ENCODE measurements at regions not wholly inside any gene's neighbourhood (a gene's known extent, or its start where the extent isn't known, plus 50 kb on each side); places are given as distances from the start of the nearest gene placed in this dataset.

DNA sequence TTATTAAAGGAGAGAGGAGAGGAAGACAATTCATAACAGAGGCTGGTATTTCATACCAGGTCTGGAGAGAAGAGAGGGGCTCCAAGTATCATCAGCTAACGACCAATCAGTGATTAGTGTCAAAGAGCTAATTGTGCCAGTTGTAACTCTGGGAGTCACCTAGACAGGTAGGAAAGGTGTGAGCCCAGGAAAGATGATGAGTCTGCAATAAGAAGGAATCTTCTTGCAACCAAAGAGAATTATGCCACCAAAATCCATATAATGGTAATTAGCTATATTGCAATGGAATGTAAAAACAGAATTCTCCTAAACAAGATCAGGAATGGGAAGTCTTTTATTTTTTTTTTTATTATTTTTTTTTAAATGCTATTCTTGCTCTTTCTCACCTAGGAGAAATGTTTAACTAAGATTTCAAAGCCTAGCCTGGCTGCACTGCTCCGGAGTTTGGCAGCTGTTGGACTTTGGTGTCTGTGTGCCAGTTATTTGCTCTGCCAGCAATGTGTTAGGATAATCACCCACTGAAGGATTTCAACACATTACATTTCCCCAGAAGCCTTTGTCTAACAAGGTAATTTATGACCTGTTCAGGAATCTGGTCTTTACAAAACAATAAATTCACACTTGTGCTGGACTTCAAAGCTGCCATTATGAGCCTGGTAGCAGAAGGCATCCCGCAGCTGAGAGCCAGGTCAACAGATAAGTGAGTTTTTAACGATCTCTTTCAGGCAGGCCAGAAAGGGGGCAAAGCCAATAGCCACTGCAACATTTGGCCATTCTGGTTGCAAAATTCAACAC is 89.4 kb downstream of the FOXB1 start (continued):
- TF ChIP-seq, protein P1, sequence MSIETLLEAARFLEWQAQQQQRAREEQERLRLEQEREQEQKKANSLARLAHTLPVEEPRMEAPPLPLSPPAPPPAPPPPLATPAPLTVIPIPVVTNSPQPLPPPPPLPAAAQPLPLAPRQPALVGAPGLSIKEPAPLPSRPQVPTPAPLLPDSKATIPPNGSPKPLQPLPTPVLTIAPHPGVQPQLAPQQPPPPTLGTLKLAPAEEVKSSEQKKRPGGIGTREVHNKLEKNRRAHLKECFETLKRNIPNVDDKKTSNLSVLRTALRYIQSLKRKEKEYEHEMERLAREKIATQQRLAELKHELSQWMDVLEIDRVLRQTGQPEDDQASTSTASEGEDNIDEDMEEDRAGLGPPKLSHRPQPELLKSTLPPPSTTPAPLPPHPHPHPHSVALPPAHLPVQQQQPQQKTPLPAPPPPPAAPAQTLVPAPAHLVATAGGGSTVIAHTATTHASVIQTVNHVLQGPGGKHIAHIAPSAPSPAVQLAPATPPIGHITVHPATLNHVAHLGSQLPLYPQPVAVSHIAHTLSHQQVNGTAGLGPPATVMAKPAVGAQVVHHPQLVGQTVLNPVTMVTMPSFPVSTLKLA (conservative IDR thresholded peaks at IDR 0.05), result no peak
- TF ChIP-seq, protein P2, sequence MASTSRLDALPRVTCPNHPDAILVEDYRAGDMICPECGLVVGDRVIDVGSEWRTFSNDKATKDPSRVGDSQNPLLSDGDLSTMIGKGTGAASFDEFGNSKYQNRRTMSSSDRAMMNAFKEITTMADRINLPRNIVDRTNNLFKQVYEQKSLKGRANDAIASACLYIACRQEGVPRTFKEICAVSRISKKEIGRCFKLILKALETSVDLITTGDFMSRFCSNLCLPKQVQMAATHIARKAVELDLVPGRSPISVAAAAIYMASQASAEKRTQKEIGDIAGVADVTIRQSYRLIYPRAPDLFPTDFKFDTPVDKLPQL (IDR thresholded peaks at IDR 0.05; ENCODE audit: extremely low read depth, insufficient read length), result no peak
- TF ChIP-seq, protein P3, sequence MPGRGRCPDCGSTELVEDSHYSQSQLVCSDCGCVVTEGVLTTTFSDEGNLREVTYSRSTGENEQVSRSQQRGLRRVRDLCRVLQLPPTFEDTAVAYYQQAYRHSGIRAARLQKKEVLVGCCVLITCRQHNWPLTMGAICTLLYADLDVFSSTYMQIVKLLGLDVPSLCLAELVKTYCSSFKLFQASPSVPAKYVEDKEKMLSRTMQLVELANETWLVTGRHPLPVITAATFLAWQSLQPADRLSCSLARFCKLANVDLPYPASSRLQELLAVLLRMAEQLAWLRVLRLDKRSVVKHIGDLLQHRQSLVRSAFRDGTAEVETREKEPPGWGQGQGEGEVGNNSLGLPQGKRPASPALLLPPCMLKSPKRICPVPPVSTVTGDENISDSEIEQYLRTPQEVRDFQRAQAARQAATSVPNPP (IDR thresholded peaks at IDR 0.05; ENCODE audit: borderline replicate concordance, insufficient read depth, insufficient read length), result no peak
- TF ChIP-seq YBX1 (IDR thresholded peaks at IDR 0.05) (no peak), MYNN (IDR thresholded peaks at IDR 0.05) (no peak), MYNN (CRISPR knock-in tag; IDR thresholded peaks at IDR 0.05) (no peak), ZNF586 (CRISPR knock-in tag; conservative IDR thresholded peaks at IDR 0.05) (no peak)

Data from K562 (cell line).